Activated naive CD8-positive, alpha-beta T cell treated with anti-CD3 and anti-CD28 coated beads, Interleukin-2, amount 50 U/mL, for 24 hours (primary cell): ENCODE measurements at regions not wholly inside any gene's neighbourhood (a gene's known extent, or its start where the extent isn't known, plus 50 kb on each side); places are given as distances from the start of the nearest gene placed in this dataset.
"Not testable (repeated sequence)": the region's sequence is repeated elsewhere in the genome, so short reads cannot be mapped to it uniquely, and the experiment has no call there.

Experiments
- ATAC-seq: fragments of 150-1000 bp; cut with Tn5 transposase; one replicate; pipeline ENCODE4 v1.10.0; 2021
- DNase-seq: peaks from one replicate; pipeline ENCODE4 v3.0.0; 2021
- H3K27ac Mint-ChIP-seq: one replicate; pipeline ENCODE4 v1.8.0; 2021; ENCODE audit warnings: mild to moderate bottlenecking, mixed read lengths
- H3K27me3 Mint-ChIP-seq: one replicate; pipeline ENCODE4 v1.8.0; 2021; ENCODE audit warnings: mixed read lengths
- H3K36me3 Mint-ChIP-seq: one replicate; pipeline ENCODE4 v1.8.0; 2021; ENCODE audit warnings: low read depth, mixed read lengths
- H3K4me1 Mint-ChIP-seq: one replicate; pipeline ENCODE4 v1.8.0; 2021; ENCODE audit warnings: mixed read lengths
- H3K4me3 Mint-ChIP-seq: one replicate; pipeline ENCODE4 v1.8.0; 2021; ENCODE audit warnings: mild to moderate bottlenecking, moderate library complexity, mixed read lengths
- H3K9me3 Mint-ChIP-seq: one replicate; pipeline ENCODE4 v1.8.0; 2021; ENCODE audit warnings: mixed read lengths

- no peak overlapping the region for H3K4me3 Mint-ChIP-seq
- ATAC-seq, result no peak
- H3K27me3 Mint-ChIP-seq, result no peaks in the 10 kb centered on the region
- no peaks in the 10 kb centered on the region for H3K9me3 Mint-ChIP-seq
- H3K4me1 Mint-ChIP-seq, result no peaks in the 10 kb centered on the region
- no peaks in the 10 kb centered on the region for H3K36me3 Mint-ChIP-seq
- no peak for DNase-seq
- no peak overlapping the region for H3K27ac Mint-ChIP-seq
Observed at GRCh38 chr13:58463841-58464240, 832.3 kb downstream of the PCDH17 start.

GRCh38 chr13:58467176-58467575, 835.6 kb downstream of the PCDH17 start:
- H3K36me3 Mint-ChIP-seq, result no peaks in the 10 kb centered on the region
- ATAC-seq (no peak), DNase-seq (no peak)
- peaks cover 6% of the 10 kb centered on the region for H3K9me3 Mint-ChIP-seq
- H3K4me3 Mint-ChIP-seq, result no peak overlapping the region
- no peaks in the 10 kb centered on the region for H3K4me1 Mint-ChIP-seq
- H3K27ac Mint-ChIP-seq, result no peak overlapping the region
- no peaks in the 10 kb centered on the region for H3K27me3 Mint-ChIP-seq

GRCh38 chr13:58472483-58472882, 840.9 kb downstream of the PCDH17 start:
- Mint-ChIP-seq H3K36me3 (no peaks in the 10 kb centered on the region), H3K27ac (no peak overlapping the region), H3K4me3 (no peak overlapping the region), H3K27me3 (no peaks in the 10 kb centered on the region), H3K9me3 (peaks cover 19% of the 10 kb centered on the region), H3K4me1 (no peaks in the 10 kb centered on the region)
- ATAC-seq (no peak), DNase-seq (no peak)

- no peaks in the 10 kb centered on the region for H3K27me3 Mint-ChIP-seq
- no peaks in the 10 kb centered on the region for H3K36me3 Mint-ChIP-seq
- ATAC-seq (no peak), DNase-seq (no peak)
- H3K4me3 Mint-ChIP-seq, result no peak overlapping the region
- no peaks in the 10 kb centered on the region for H3K4me1 Mint-ChIP-seq
- no peak overlapping the region for H3K27ac Mint-ChIP-seq
- peaks cover 14% of the 10 kb centered on the region for H3K9me3 Mint-ChIP-seq
Observed at GRCh38 chr13:58474581-58474980, 843.0 kb downstream of the PCDH17 start.

- Mint-ChIP-seq H3K27ac (no peak overlapping the region), H3K4me1 (no peaks in the 10 kb centered on the region), H3K4me3 (no peak overlapping the region), H3K27me3 (no peaks in the 10 kb centered on the region), H3K9me3 (peaks cover 23% of the 10 kb centered on the region), H3K36me3 (no peaks in the 10 kb centered on the region)
- no peak for DNase-seq
- ATAC-seq, result no peak
Observed at GRCh38 chr13:58476206-58476918, 844.8 kb downstream of the PCDH17 start.

GRCh38 chr13:58478858-58479257, 847.3 kb downstream of the PCDH17 start:
- no peak overlapping the region for H3K27ac Mint-ChIP-seq

GRCh38 chr13:58480061-58480460, 848.5 kb downstream of the PCDH17 start:
- no peaks in the 10 kb centered on the region for H3K36me3 Mint-ChIP-seq
- H3K9me3 Mint-ChIP-seq, result peaks cover 17% of the 10 kb centered on the region
- H3K27me3 Mint-ChIP-seq, result no peaks in the 10 kb centered on the region
- no peak overlapping the region for H3K4me3 Mint-ChIP-seq
- no peak overlapping the region for H3K27ac Mint-ChIP-seq
- ATAC-seq, result no peak
- no peak for DNase-seq
- no peaks in the 10 kb centered on the region for H3K4me1 Mint-ChIP-seq

More at GRCh38 chr13:58478858-58479257, 847.3 kb downstream of the PCDH17 start:
- no peaks in the 10 kb centered on the region for H3K27me3 Mint-ChIP-seq
- H3K4me3 Mint-ChIP-seq, result no peak overlapping the region
- DNase-seq, result no peak
- H3K9me3 Mint-ChIP-seq, result peaks cover 17% of the 10 kb centered on the region
- no peak for ATAC-seq
- no peaks in the 10 kb centered on the region for H3K36me3 Mint-ChIP-seq
- no peaks in the 10 kb centered on the region for H3K4me1 Mint-ChIP-seq

- no peak overlapping the region for H3K4me3 Mint-ChIP-seq
- H3K4me1 Mint-ChIP-seq, result no peaks in the 10 kb centered on the region
- H3K27ac Mint-ChIP-seq, result no peak overlapping the region
Observed at GRCh38 chr13:58488251-58488650, 856.7 kb downstream of the PCDH17 start.

GRCh38 chr13:58495668-58496067, 864.1 kb downstream of the PCDH17 start:
- Mint-ChIP-seq H3K9me3 (peaks cover 5% of the 10 kb centered on the region), H3K36me3 (no peaks in the 10 kb centered on the region), H3K27me3 (no peaks in the 10 kb centered on the region), H3K27ac (no peak overlapping the region), H3K4me3 (no peak overlapping the region), H3K4me1 (no peaks in the 10 kb centered on the region)
- ATAC-seq, result no peak
- DNase-seq, result no peak

More at GRCh38 chr13:58488251-58488650, 856.7 kb downstream of the PCDH17 start:
- Mint-ChIP-seq H3K36me3 (no peaks in the 10 kb centered on the region), H3K27me3 (no peaks in the 10 kb centered on the region), H3K9me3 (peaks cover 3% of the 10 kb centered on the region)
- DNase-seq (no peak), ATAC-seq (no peak)

GRCh38 chr13:58500938-58501337, 869.4 kb downstream of the PCDH17 start:
- Mint-ChIP-seq H3K36me3 (no peaks in the 10 kb centered on the region), H3K27me3 (no peaks in the 10 kb centered on the region), H3K4me3 (no peak overlapping the region), H3K9me3 (peaks cover 4% of the 10 kb centered on the region), H3K27ac (no peak overlapping the region), H3K4me1 (no peaks in the 10 kb centered on the region)
- no peak for ATAC-seq
- DNase-seq, result no peak

- H3K4me3 Mint-ChIP-seq, H3K27me3 Mint-ChIP-seq, H3K36me3 Mint-ChIP-seq, ATAC-seq, DNase-seq, H3K27ac Mint-ChIP-seq, H3K4me1 Mint-ChIP-seq: not testable (repeated sequence)
- H3K9me3 Mint-ChIP-seq, result peaks cover 12% of the 10 kb centered on the region
Observed at GRCh38 chr13:58504202-58504700, 872.7 kb downstream of the PCDH17 start.

- not testable (repeated sequence) for H3K4me1 Mint-ChIP-seq, H3K27ac Mint-ChIP-seq, ATAC-seq, DNase-seq, H3K4me3 Mint-ChIP-seq, H3K27me3 Mint-ChIP-seq, H3K36me3 Mint-ChIP-seq
- H3K9me3 Mint-ChIP-seq, result peaks cover 14% of the 10 kb centered on the region
Observed at GRCh38 chr13:58505262-58505920, 873.8 kb downstream of the PCDH17 start.

GRCh38 chr13:58528351-58528750, 896.8 kb downstream of the PCDH17 start:
- ATAC-seq (no peak), DNase-seq (no peak)

GRCh38 chr13:58531614-58532013, 900.1 kb downstream of the PCDH17 start:
- H3K36me3 Mint-ChIP-seq, result no peaks in the 10 kb centered on the region
- peaks cover 23% of the 10 kb centered on the region for H3K9me3 Mint-ChIP-seq
- no peaks in the 10 kb centered on the region for H3K27me3 Mint-ChIP-seq
- ATAC-seq (no peak), DNase-seq (no peak)
- no peaks in the 10 kb centered on the region for H3K4me1 Mint-ChIP-seq
- H3K4me3 Mint-ChIP-seq, result no peak overlapping the region
- no peak overlapping the region for H3K27ac Mint-ChIP-seq

More at GRCh38 chr13:58528351-58528750, 896.8 kb downstream of the PCDH17 start:
- H3K36me3 Mint-ChIP-seq, result no peaks in the 10 kb centered on the region
- H3K27me3 Mint-ChIP-seq, result no peaks in the 10 kb centered on the region
- H3K9me3 Mint-ChIP-seq, result peaks cover 17% of the 10 kb centered on the region
- no peaks in the 10 kb centered on the region for H3K4me1 Mint-ChIP-seq
- no peak overlapping the region for H3K27ac Mint-ChIP-seq
- no peak overlapping the region for H3K4me3 Mint-ChIP-seq

GRCh38 chr13:58542530-58542929, 911.0 kb downstream of the PCDH17 start:
- Mint-ChIP-seq H3K4me1 (no peaks in the 10 kb centered on the region), H3K4me3 (no peak overlapping the region), H3K27ac (no peak overlapping the region), H3K36me3 (no peaks in the 10 kb centered on the region), H3K27me3 (no peaks in the 10 kb centered on the region), H3K9me3 (peaks cover 6% of the 10 kb centered on the region)
- ATAC-seq, result no peak
- no peak for DNase-seq
